HG03095 (cell line): ENCODE measurements at regions not wholly inside any gene's neighbourhood (a gene's known extent, or its start where the extent isn't known, plus 50 kb on each side); places are given as distances from the start of the nearest gene placed in this dataset.
A peak's percentile ranks its signal among the peaks of the same experiment; 100 is the strongest.
"Not testable (repeated sequence)": the region's sequence is repeated elsewhere in the genome, so short reads cannot be mapped to it uniquely, and the experiment has no call there.

ENCODE experiments used
- ATAC-seq: cut with Tn5 transposase; IDR thresholded peaks from one replicate; pipeline ENCODE4 v1.9.1; 2021; ENCODE audit warnings: moderate library complexity; ENCODE audit not compliant: unreplicated experiment

GRCh38 chr2:65594150-65594549 is 161.8 kb upstream of the SPRED2 start:
- ATAC-seq, result no peak

DNA sequence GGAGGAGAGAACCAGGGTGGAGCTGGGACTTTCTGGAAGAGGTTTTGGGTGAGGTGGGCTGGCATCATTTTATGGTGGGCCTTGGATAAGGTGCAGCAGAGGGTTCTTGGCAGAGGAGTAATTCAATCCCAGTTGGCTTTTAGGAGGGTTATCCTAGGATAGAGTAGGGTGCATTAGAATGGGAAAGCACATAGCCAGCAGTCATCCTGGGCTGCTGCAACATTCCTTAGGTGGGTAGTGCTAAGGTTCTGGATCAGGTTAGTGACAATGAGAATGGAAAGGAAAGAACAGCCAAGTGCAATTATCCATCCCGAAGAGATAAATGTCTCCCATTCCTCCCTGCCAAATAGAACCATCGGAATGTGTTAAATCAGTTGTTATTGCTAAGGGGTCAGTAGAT is 157.3 kb upstream of the SPRED2 start:
- no peak for ATAC-seq

DNA sequence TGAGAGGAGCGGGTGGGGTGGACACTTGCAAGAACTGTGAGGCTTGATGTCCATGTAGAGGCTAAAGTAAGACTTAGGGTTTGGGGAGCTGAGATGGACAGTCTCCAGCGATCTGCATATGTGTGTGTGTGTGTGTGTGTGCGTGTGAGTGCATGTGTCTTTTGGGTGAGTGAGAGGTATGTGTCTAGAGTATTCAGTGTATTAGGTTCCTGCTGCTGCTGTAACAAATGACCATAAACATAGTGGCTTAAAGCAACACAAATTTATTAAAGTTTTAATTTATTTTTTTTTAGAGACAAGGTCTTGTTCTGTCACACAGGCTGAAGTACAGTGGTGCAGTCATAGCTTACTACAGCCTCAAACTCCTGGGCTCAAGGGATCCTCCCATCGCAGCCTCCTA is 155.4 kb upstream of the SPRED2 start:
- no peak for ATAC-seq

DNA sequence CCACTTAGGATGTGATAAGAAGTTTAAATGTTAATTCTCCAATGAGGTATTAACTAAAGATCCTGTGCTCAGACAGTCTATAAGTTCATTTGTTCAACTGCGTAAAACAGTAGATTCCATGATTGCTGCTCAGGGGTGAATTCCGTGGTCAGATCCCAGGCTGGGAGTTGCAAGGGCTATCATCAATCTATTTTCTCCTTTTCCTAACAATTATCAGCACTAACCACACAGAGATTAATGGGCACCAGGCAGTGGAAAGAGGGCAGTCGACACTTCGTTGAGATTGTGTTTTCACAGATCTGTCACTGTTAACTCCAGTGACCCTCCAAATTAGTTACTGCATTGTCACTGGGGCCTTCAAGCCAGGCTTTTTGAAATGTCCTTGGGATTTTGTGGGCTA is 154.1 kb upstream of the SPRED2 start:
- no peak for ATAC-seq

DNA sequence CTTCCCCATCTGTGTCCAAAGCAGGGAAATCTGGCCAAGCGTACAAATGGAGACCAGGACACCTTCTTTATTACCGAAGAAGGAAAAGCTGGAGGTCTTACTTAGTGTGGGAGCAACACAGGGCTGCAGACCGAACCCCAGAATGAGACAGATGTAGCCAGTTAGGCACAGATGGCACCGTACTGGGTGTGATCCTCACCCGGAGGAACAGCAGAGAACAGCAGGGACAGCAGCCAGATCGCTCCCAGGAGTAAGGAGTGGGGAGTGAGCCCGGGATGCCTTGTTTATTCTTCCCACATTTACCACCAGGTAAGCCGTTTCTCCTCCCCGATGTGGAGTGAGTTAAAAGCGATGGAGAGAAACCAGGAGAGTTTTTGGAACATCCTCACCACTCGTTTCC is 150.7 kb upstream of the SPRED2 start:
- no peak for ATAC-seq

DNA sequence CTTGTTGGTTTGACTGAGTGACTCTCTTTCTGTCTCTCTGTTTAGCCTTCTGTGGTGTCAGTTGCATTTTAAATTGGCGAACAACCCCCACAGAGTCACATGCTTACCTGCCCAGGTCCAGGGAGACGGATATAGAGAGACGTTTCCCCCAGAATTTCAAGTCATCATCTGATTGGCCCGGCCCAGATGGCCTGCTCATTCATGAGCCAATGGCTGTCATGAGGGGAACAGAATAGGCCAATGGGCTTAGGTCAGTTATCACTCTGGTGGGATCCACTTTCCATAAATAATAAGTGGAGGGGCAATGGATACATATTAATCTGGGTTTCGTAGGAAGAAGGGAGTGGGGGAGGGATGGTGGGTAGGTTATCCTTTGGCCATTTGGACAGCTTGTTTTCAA is 150.0 kb upstream of the SPRED2 start:
- no peak for ATAC-seq

DNA sequence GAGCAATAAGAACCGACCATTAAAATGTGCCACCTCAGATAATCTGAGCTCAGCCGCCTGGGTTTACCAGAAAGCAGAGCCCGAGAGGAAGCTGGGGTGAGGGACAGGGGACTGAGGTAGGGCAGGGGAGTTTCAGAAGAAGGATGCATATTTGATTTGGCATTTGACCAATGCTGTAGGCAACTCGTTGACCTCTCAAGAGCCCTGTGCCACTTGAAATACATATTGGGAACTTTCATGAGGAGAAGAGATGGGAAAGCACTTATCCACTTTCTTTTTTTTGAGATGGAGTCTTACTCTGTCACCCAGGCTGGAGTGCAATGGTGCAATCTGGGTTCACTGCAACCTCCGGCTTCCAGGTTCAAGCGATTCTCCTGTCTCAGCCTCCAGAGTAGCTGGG is 148.4 kb upstream of the SPRED2 start:
- ATAC-seq, result no peak

- no peak for ATAC-seq
Measured at GRCh38 chr2:65579506-65580235, 147.3 kb upstream of the SPRED2 start.

GRCh38 chr2:65577654-65578053 is 145.3 kb upstream of the SPRED2 start:
- no peak for ATAC-seq

GRCh38 chr2:65576861-65577601 is 144.6 kb upstream of the SPRED2 start:
- ATAC-seq, result no peak

GRCh38 chr2:65576278-65576677 is 143.9 kb upstream of the SPRED2 start:
- ATAC-seq, result no peak

DNA sequence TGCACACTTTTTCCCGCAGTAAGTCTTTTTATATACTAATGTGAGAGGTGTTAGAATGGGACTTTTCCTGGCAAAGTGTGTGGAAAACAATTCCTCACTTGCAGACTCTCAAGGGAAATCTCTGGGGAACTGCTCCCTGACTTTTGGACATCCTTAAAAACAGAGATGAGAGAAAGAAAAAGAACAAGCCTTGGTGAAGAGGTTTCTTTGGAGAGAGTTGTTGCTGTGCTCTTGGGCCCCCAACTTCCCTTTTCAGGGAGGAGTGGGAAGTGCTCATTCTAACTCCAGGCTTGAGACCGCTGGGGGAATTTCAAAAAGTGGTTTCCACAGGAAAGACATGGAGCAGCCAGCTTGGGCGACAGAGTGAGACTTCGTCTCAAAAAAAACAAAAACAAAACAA is 142.6 kb upstream of the SPRED2 start:
- ATAC-seq, result no peak

DNA sequence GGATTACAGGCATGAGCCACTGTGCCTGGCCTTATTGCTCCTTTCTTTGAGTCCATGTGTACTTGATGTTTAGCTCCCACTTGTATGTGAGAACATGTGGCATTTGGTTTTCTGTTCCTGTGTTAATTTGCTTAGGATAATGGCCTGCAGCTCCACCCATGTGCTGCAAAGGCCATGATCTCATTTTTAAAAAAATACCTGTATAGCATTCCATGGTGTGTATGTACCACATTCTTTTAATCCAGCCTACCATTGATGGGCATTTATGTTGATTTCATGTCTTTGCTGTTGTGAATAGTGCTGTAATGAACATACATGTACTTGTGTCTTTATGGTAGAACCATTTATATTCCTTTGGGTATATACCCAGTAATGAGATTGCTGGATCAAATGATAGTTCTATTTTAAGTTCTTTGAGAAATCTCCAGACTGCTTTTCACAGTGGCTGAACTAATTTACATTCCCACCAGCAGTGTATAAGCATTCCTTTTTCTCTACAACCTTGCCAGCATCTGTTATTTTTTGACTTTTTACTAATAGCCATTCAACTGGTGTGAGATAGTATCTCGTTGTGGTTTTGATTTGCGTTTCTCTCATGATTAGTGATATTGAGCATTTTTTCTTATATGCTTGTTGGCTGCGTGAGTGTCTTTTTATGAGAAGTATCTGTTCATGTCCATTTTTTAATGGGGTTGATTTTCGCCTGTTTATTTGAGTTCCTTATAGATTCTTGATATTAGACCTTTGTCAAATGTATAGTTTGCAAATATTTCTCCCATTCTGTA is 136.4 kb upstream of the SPRED2 start:
- not testable (repeated sequence) for ATAC-seq

DNA sequence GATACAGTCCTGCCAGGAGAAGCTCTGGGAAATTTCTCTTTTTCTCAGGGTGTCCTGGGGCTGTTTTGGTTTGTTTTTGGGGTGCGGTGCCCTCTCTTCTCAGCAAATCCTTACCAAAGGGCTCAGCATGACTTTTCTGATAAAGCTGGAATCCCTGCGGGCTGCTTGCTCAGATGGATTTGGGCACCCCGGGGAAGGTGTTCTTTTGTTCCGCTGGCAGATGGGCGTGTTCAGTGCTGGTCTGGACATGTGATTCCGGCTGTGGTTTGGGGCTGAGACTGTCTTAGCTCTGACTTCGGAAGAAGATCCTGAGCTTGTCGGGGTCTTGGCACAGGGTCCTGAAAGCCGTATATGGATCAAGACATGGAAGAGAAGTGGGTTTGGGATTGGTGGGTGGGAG is 134.2 kb upstream of the SPRED2 start:
- no peak for ATAC-seq

GRCh38 chr2:65565681-65566080 is 133.3 kb upstream of the SPRED2 start:
- no peak for ATAC-seq

GRCh38 chr2:65564299-65564698 is 131.9 kb upstream of the SPRED2 start:
- no peak for ATAC-seq

DNA sequence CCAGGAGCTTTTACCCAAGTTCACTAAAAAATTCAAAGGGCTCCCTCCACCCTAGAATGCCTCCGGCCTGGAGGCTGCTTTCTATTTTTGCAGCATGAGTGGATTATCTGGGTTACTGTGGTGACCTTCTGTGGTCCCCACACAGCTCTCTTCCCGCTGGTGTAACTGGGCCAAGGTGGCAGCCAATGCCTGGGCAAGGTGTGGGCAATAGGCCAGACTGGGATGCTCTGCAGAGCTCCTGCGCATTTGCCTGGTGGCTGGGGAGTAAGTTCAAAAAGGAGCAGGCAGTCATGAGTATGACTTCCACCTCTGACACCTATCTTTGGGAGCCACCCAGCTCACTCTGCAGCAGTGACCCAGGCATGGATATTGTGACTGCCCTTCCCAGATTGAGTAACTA is 130.5 kb upstream of the SPRED2 start:
- ATAC-seq, result no peak

GRCh38 chr2:65558743-65559142 is 126.3 kb upstream of the SPRED2 start:
- no peak for ATAC-seq

DNA sequence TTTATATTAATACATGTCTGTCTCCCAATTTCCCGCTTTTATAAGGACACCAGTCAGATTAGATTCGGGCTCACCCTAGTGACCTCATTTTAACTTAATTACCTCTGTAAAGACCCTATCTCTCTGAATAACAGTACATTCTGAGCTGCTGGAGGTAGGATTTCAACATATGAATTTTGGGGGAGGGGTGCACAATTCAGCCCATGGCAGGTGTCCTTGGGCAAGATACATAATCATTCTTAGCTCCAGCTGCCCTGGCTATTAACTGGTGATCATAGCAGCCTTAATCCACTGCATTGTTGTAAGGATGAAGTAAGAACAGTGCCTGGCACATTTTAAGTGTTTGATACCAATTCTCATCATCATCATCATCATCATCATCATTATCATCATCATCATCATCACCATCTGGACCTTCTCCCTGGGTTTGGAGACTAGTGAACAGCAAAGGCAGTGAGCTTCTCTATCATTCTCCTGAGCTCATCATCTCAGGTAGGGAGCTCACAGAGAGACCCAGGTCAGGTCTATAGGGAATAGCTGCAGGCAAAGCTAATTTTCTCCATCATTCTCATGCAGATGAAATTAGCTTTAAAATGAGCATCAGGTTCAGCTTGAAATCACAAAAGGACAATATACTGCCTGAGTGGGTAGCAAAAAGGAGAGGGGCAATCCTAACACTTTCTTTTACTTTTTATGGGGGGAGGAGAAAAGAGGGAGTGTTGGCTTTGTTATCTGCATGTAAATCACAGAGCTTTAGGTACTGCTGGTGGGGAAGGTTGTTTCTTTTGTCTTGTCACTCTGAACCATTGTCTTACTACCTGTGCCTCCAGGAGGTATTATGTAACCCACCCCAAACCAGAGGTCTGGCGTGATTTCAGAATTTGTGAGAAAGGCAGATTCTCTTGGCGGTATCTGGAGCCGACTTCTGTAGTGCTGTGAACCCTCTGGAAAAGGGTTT is 125.5 kb upstream of the SPRED2 start:
- ATAC-seq, result no peak

- ATAC-seq, result peak; percentile 42
Measured at GRCh38 chr2:65554765-65555591, 122.6 kb upstream of the SPRED2 start.
